HUDEP-2 (cell line): ENCODE measurements at regions not wholly inside any gene's neighbourhood (a gene's known extent, or its start where the extent isn't known, plus 50 kb on each side); places are given as distances from the start of the nearest gene placed in this dataset.
"Not testable (repeated sequence)": the region's sequence is repeated elsewhere in the genome, so short reads cannot be mapped to it uniquely, and the experiment has no call there.

Experiments used
- DNase-seq, 76 experiments: peaks; one replicate each; lab custom pipeline; 2025; ENCODE audit not compliant: unreplicated experiment in 76 of 76; lab: John Stamatoyannopoulos, UW

DNA sequence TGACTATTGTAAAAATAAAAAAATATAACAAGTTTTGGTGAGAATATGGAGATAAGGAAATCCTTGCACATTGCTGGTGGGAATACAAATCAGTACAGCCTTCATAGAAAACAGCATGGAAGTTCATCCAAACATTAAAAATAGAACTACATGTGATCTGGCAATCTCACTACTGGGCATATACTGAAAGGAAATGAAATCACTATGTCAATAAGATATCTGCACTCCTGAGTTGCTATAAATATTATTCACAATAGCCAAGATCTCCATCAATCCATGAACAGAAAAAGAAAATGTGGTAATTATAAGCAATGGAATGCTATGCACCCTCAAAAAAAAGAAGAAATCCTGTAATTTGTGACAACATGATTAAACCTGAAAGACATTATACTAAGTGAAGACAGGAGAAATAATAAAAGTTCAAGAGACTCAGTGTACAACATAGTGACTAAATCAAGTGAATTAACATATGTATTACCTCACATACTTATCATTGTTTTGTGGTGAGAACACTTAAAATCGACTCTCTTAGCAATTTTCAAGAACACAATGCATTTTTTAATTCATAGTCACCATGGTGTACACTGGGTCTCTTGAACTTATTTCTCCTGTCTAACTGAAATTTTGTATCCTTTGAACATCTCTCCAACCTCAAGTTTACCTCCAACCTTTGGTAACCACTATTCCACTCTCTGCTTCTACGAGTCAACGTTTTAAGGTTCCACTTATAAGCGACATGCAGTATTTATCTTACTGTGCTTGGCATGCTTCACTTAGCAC lies 1703.7 kb upstream of the AGA start:
- no peak for DNase-seq

DNA sequence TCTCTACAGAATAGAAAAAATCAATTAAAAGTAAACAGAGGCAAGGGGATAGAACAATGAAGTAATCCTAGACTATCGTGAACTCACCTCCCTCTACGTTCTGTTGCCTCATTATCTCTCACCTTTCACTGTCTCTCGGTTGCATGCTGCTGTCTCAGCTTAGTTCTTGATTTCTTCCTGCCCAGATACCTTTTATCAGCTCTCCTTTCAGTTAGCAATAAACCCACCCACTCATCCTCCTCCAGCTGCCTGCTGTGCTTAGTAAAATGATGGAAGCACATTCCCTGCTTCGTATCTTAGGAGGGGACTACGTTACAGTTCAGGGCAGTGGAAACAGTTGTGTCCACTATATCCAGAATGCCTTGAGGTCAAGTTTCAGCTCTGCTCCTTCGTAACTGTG lies 1709.5 kb upstream of the AGA start:
- no peak for DNase-seq

DNA sequence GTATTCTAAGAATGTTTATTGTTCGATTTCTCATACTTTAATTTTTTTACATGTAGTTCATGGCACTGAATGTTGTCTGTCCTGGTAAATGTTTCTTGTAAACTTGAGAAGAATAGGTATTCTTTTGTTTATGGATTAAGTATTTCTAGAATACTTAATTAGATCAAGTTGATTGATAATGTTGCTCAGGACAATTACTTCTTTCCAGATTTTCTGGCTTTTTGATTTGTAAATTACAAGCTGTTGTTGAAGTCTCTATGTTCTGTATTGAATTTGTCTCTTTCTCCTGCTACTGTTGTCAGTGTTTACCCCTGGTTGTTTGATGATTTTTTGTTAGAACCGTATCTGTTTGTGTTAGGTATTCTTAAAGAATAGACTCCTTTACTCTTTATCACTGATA lies 1720.9 kb upstream of the AGA start:
- DNase-seq: no peak

DNA sequence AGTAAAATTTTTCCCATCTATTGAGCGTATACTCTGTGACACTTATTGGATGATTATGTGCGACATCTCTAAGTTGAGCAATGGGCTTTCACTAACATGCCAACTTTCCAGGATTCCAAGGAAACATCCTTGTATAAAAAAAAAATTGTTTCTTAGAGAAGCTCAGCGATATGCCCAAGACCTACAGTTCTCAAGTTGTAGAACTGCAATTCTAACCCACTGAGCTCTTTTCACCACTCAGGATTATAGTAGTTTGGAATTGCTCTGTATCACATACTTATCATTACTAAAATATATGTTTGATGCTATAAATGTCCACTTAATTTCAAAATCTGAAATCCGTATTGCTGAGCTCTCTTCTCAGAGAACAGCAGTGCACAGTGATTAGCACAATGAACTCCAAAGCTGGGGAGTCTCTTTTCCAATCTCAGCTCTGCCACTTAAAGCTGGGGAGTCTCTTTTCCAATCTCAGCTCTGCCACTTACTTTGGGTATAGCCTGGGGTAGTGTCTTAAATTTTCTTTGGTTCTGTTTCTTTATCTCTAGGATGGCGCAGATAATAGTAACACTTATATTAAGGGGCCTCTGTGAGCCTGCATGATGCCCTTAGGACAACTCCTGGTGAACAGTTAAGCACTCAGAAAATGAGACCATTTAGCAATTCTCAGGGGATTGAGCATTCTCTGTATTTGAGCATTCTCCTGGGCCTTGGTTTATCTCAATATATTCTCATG lies 1722.2 kb upstream of the AGA start:
- DNase-seq: no peak

DNA sequence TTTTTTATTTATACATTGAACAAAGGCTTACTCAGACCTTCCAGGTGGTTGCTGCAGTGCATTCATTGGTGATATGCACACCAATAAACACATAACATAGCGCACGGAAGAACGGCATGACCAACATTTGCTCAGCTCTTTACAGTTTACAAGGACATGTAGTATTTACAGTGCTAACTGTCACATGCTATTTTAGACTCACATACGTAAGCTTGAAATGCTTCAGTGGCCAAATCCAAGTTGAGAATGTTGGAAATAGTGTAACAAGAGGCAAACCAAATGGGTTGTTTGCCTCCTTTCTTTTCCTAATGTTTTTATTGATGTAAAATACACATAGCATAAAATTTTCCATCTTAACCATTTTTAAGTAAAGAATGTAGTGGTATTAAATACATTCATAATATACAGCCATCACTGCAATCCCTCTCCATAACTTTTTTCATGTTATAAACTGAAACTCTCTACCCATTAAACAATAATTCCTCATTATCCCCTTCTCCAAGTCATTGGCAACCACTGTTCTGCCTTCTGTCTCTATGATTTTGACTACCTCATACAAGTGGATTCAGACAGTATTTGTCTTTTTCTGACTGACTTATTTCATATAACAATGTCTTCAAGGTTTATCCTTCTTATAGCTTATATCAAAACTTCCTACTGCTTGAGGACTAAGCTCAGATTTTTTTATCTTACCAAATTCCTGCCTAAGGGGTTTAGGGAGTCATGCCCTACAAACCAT lies 1722.9 kb upstream of the AGA start:
- DNase-seq: no peak

DNA sequence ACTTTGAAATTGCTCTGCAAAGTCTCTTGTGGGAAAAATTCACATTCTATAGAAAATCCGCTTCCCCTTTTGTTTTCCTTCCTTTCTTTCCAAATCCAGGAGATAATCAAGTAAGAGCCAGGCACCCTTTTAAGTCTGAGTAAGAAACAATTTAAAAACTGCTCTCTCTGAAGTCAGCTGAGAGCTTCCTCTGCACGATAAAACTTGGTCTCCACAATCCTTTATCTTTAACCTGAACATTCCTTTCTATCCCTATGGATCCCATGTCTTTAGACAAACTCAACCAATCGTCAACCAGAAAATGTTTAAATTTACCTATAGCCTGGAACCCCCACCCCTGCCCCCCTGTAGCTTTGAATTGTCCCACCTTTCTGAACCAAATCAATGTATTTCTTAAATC lies 1723.6 kb upstream of the AGA start:
- no peak for DNase-seq

DNA sequence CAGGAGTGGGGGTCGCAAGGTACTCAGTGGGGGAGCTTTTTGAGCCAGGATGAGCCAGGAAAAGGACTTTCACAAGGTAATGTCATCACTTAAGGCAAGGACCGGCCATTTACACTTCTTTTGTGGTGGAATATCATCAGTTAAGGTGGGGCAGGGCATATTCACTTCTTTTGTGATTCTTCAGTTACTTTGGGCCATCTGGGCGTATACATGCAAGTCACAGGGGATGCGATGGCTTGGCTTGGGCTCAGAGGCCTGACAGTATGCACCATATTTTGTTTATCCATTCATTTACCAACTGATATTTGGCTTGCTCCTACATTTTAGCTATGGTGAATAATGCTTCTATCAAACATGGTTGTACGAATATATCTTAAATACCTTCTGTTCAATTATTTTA lies 1728.1 kb upstream of the AGA start:
- not testable (repeated sequence) for DNase-seq

DNA sequence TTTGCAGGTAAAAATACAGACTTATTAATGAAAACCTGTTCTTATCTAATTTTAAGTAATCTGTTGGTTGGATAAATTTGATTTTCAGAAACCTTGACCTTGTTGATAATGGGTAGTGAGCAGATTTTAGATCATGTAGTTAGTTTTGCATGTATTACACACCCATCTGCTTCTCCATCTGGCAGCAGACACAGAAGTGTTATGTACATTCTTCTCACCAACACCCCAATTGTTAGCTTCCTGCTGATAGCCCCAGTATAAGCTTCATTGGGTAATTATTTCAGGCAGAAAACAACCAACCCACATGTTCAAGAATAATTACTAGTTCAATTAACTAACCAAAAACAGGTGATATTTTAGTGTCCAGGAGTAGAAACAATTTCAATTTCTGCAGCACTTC lies 1740.5 kb upstream of the AGA start:
- DNase-seq: no peak

DNA sequence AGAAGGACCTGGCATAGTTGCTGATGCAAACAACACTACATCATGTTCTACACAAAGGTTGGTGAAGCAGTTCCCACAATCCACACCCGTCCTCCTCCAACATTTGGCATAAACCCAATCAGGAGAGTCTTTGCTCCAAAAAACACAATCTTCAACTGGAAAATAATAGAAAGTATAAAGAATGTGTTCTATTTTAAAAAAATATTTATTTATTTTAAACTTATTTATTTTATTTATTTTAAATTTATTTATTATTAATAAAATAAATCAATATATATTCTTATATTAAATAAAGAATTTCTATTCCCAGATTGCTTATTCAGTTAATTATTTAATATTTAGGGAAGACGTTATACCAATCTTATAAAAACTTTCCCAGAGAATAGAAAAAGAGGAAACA lies 1753.7 kb upstream of the AGA start:
- DNase-seq: no peak

DNA sequence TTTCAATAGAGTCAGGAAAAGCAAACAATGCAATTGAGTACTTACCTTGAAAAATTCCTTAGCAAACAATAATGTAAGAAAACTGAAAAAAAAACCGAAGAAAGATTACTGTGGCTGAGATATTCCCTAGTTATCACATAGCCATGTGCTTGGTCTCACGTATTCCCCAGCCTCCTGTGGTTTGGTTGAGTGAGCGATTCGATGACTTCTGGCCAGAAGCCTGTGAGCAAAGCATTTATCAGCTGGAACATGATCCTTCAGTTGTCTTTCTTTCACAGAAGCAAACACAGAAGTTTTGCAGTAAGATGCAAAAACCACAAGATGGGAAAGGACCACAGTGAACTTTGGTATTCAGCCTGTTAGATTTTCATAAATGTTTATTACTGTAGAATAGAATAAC lies 1754.3 kb upstream of the AGA start:
- DNase-seq: peak in 1 of 76 experiments; percentile 29

DNA sequence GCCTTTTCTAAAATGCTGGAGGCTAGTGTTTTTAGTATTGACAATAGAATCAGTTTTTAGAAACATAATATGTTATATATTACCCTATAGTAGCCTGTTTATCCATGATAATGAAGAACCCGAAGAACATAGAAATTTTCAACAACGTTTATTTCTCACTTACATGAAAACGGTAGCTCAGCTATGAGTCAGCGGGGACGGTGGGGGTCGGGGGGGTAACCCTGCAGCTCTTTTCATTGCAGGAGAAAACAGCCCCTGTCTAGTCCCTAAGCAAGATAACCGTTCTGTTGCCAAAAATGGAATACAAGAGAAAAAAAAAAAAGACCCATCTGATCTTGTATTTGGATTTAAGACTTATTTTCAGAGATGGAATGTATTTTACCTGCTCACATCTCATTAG lies 1758.4 kb upstream of the AGA start:
- no peak for DNase-seq

DNA sequence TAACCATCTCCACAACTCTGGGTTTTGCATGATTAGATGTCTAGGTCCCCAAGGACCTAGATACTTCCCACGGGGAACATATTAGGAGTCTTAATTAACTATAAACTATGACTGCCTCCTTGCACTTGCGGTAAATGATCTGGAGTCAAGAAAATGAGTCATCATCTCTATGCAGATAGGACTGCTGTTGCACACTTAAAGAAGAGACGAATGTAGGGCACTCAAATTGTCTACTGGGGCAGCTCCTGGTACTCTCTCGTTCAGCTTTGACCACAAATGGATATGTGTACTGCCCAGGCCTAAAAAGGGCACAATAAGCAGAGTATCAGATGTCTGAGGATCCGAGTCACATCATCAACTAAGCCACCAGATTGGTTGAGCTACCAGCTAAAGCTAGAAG lies 1783.4 kb upstream of the AGA start:
- DNase-seq: no peak

DNA sequence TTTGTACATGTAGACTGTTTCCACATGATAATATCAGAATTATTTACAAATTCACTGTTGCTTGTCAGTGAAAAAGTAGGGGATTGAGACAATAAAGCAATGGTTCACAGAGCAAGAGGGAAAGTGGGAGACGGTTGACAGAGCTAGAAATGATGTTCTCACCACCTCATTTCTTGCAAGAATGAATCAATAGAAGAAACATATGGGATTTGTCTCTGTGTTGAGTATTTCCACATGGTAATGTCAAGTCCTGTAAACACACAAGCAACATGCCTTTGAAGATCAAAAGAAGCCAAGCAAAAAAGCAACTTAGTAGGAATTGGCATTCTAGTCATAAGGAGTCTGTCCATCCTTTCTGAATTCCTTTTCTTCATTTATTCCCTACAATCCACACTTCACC lies 1806.6 kb upstream of the AGA start:
- no peak for DNase-seq

DNA sequence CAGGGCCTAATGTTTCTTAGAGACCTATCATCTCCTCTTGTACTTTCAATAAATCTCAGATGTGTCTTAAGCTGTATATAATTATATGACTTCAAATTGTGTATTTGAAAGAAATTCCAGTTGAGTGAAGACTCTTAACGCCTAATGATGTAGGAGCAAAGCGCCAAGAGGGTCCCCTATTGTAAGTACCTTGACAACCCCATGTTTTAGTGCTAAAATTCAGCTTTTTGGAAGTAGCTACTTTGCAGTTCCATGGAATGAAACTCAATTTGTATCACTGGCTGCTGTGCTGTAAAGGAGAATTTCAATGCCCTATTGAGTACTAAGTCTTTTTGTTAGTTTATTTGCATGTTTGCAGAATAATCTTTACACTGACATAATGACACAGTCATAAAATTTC lies 1826.6 kb upstream of the AGA start:
- DNase-seq: no peak

DNA sequence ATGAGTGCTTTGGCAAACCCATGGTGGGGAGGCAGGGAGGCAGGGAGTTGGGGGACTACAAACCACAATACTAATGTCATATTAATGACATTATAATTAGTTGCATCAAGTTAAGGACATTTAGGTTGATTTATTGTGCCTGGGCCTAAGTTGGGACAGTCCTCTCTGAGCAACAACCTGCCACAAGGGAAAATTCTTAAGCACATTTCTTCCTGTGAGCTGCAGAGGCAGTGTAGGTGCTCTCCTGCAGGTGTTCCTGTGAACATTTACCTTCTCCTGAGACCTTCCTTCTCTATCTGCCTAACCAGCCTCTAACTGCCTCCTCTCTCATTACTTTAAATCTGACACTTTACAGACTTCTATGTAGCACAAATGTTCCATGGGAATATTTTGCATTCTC lies 1830.0 kb upstream of the AGA start:
- DNase-seq: no peak

DNA sequence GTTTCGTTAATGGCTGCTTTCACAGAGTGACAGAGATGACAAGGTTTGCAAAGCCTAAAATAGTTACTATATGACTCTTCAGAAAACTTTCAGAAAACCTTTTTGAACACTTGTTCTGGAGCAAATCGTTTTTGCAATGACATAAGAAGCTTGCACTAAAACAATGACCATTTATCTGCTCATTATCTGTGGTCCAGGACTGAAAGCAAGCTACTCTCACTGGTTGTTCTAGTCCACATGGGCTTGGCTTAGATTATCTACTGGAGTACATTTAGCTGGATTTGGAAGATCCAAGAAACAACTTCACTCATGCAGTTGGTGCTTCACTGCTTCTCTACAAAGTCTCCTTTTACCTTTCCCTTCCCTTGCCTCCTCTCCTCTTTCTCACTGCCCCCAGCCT lies 1836.4 kb upstream of the AGA start:
- DNase-seq: no peak

DNA sequence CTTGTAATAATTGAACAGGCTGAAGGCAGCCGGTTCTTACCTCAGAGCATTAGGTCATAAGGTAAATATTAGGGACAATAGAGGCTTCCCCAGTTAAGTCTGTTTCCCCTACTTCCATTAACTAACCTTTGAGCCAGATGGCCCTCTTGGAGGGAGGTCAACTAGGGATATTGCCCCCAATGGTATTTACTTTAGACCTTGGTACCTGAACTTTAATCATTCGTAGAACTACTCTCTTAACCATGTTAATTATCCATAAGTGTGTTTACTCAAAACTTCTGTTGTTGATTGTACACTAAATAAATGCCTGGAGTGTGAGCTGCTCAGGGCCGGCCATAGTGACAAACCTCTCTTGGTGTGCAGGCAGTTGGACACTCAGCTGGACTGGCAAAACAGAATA lies 1843.5 kb upstream of the AGA start:
- DNase-seq: no peak

DNA sequence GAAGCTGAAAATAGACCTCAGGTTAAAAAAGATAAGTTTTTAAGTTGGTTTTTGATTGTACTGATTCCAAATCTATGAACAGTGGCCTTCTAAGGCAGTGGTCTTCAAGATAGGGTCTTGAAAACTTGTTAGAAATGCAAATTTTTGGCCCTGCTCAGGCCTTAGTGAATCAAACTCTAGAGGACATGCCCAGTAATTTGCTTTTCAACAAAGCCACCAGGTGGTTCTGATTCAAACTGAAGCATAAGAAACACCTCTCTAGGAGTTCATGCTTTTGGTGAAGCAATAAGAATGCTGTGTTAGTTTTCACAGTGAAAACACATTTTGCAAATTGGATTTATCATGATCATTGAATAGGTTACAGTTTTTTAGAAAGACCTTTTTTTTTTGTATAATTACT lies 1849.4 kb upstream of the AGA start:
- no peak for DNase-seq

DNA sequence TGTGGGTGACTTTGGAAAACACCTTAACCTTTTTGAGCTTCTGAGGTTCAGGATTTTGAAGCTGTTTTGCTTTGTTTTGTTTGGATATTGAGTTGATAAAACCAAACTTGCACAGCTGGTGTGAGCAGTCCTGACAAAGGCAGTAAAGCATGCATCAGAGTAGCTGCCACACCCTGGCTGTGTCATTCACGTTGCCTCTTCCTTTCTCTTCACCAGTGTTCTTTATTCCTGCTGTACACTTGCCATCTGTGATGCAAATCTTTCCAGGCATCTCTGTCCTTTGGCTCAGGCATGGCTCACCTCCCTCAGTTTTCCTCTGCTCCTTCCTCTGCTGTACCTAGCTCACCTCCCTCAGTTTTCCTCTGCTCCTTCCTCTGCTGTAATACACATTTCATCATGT lies 1850.2 kb upstream of the AGA start:
- no peak for DNase-seq

DNA sequence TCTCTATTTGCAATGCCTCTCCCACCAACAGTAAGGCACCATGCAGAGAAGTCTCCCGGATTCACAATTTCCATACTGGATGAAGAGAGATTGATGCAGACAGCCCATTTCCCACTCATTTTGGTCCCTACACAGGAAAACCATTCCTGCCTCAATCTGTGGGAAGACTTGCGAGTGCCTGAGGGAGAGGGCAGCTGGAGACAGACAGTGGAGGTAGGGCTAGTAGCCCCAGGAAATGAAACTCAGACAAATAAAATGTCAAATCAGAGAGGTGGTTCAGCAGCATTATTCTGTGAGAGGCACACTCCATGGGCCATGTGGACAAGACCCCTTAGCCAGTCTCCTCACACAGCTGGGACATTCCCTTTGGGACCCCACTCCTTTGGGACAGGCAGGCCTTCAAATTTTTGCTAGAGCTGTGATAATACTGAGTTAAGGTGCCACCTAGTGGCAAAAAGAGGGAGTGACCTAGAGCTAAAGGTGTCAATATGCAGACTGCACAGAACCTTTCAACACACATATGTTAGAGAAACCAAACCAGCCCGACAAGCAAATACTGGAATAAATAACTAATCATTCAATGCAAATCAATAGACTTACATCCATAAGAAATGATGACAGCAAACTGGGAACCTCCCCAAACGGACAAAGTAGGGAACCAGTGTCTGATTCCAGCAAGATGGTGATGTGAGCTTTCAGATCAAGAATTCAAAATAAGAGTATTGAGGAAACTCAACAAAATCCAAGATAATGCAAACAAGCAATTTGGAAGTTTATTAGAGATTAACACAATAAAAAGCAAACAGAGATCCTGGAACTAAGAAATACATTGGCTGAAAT lies 1865.3 kb upstream of the AGA start:
- peak in 20 of 76 experiments; percentile 0 to 41 (median 4) for DNase-seq

DNA sequence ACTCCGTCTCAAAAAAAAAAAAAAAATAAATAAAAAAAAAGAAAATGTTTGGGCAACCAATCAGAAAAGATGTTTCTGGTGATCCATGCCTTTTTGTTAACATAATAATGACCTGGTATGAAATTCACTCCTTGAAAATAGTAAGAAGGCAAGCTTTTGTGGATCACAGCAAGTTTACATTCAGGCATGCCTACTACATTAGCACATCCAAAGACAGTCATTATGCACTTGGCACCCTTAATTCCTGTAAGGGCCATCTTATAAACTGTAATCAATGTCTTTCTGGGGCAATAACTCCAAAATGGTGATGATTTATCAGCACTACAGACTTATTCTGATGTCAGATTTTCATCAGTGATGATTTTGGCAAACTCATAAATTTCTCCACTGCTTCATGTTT lies 1871.6 kb upstream of the AGA start:
- no peak for DNase-seq
